ENCODE measurements at regions not wholly inside any gene's neighbourhood (a gene's known extent, or its start where the extent isn't known, plus 50 kb on each side); places are given as distances from the start of the nearest gene placed in this dataset.

GRCh38 chrX:66544181-66544580 is 94.7 kb downstream of the EDA2R start:
- RAD21 ChIA-PET (ENCODE audit: unreplicated experiment): no interaction called here
- Histone ChIP-seq H4K20me1 (ENCODE audit: control insufficient read depth, insufficient read depth) (no peaks in the 10 kb centered on the region), H2AFZ (ENCODE audit: control insufficient read depth, low read depth, low read length) (no peak overlapping the region), H3K4me3 (no peak overlapping the region), H3K27me3 (replicated peaks in 1 of 2; ENCODE audit: control insufficient read depth in 2 of 2, insufficient read depth in 2 of 2, low read length in 1 of 2) (no peaks in the 10 kb centered on the region), H3K9me3 (replicated peaks; ENCODE audit: control insufficient read depth, insufficient read depth, low read length) (no peaks in the 10 kb centered on the region), H3K4me2 (ENCODE audit: control insufficient read depth, insufficient read depth) (no peak overlapping the region), H3K79me2 (ENCODE audit: control insufficient read depth, insufficient read depth, low read length) (no peaks in the 10 kb centered on the region), H3K9ac (ENCODE audit: control insufficient read depth, insufficient read depth, low read length) (no peak overlapping the region), H3K36me3 (ENCODE audit: control insufficient read depth in 2 of 2, insufficient read depth in 2 of 2, low read length in 1 of 2) (no peaks in the 10 kb centered on the region), H3K27ac (ENCODE audit: control insufficient read depth, insufficient read depth) (no peak overlapping the region), H3K4me1 (ENCODE audit: control insufficient read depth, insufficient read depth, low read length) (no peaks in the 10 kb centered on the region)
- POLR2A ChIA-PET: no interaction called here
- TF ChIP-seq POLR2AphosphoS2 (IDR thresholded peaks at IDR 0.05; ENCODE audit: low read depth, low read length) (no peak), IRF3 (IDR thresholded peaks at IDR 0.05) (no peak), MYB (IDR thresholded peaks at IDR 0.05; ENCODE audit: borderline replicate concordance, low read depth, low read length) (no peak), SREBF1 (IDR thresholded peaks at IDR 0.05; ENCODE audit: low read length) (no peak), SUZ12 (IDR thresholded peaks at IDR 0.05; ENCODE audit: unreplicated experiment) (no peak), SIX5 (IDR thresholded peaks at IDR 0.05; ENCODE audit: low read depth, low read length, severe bottlenecking) (no peak), RAD51 (IDR thresholded peaks at IDR 0.05) (no peak), TBL1XR1 (IDR thresholded peaks at IDR 0.05; ENCODE audit: low read depth, low read length) (no peak), RELB (IDR thresholded peaks at IDR 0.05; ENCODE audit: low read depth) (no peak), TARDBP (IDR thresholded peaks at IDR 0.05; ENCODE audit: borderline replicate concordance) (no peak)
- intact Hi-C loops (cut with micrococcal nuclease; ENCODE audit: unreplicated experiment): no loop called here
- DNase-seq (ENCODE audit: low read depth, low spot score): no peak
- no TSS peak for BruUV-seq (replicated peaks)
- FAIRE-seq: no peak
- in situ Hi-C loops (cut with MboI): no loop called here
- ATAC-seq: no peak
- CTCF ChIA-PET: no interaction called here
- SMC1A ChIA-PET (ENCODE audit: uncharacterized antibody, unreplicated experiment): no interaction called here
